Thyroid gland (tissue), 4 donors: ENCODE measurements at regions not wholly inside any gene's neighbourhood (a gene's known extent, or its start where the extent isn't known, plus 50 kb on each side); places are given as distances from the start of the nearest gene placed in this dataset.

Source experiments
- CTCF ChIP-seq, 6 experiments: fragments of 200-600 bp in 3 of 6; fragments of 450-650 bp in 3 of 6; sonication (generic) in 3 of 6; IDR thresholded peaks; one replicate each; pipeline ENCODE4 v1.5.1; 2016 to 2019; ENCODE audit warnings: antibody characterized with exemption in 6 of 6, mild to moderate bottlenecking in 2 of 6, inconsistent platforms in 1 of 6, moderate library complexity in 1 of 6
- POLR2A ChIP-seq, 2 donors: fragments of 450-650 bp; IDR thresholded peaks; one replicate each; pipeline ENCODE4 v1.6.1; 2017; ENCODE audit warnings: antibody characterized with exemption in 2 of 2, mild to moderate bottlenecking in 2 of 2, moderate library complexity in 1 of 2

DNA sequence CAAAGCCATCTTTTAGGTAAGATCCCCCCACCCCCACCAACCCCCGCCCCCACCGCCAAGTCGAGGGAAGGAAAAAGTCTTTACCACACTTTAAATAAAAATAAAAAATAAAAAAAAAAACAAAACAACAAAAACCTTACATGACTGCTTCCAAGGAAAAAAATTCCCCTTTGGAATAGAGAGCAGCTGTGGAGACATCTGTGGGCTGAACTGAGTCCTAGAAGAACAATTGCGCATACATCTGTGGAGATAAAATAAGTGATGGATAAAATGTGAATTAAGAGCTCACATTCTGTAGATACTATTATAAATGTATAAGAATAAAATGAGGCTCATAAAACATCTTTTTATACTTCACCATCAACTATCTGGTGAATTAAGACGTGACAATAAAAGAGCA is 601.7 kb upstream of the AGTR1 start:
- TF ChIP-seq CTCF (IDR thresholded peaks at IDR 0.05) (no peak), POLR2A (IDR thresholded peaks at IDR 0.05) (no peak)
